Psoas muscle (tissue), 7 donors: ENCODE measurements at regions not wholly inside any gene's neighbourhood (a gene's known extent, or its start where the extent isn't known, plus 50 kb on each side); places are given as distances from the start of the nearest gene placed in this dataset.

ENCODE experiments used
- ATAC-seq, 4 donors: fragments of 200-7000 bp; cut with Tn5 transposase; one replicate each; pipeline ENCODE4 v1.9.1; 2020; ENCODE audit warnings: moderate library complexity in 3 of 4, mild to moderate bottlenecking in 2 of 4
- DNase-seq, 2 donors: peaks; one replicate each; pipeline ENCODE4 v3.0.0-alpha.2; 2020
- H3K27ac ChIP-seq: fragments of 200-600 bp; one replicate; pipeline ENCODE4 v1.8.0; 2022
- H3K27me3 ChIP-seq, 3 donors: fragments of 200-600 bp in 1 of 3; one replicate each; pipeline versions ENCODE4 v1.6.1 to v1.8.0; 2013 to 2022; ENCODE audit warnings: low read length in 2 of 3, mild to moderate bottlenecking in 2 of 3, moderate library complexity in 1 of 3; ENCODE audit not compliant: insufficient read depth in 3 of 3
- H3K36me3 ChIP-seq, 2 donors: fragments of 200-600 bp in 1 of 2; one replicate each; pipeline versions ENCODE4 v1.6.1 to v1.8.0; 2013 to 2022; ENCODE audit warnings: low read depth in 1 of 2, mild to moderate bottlenecking in 1 of 2, moderate library complexity in 1 of 2; ENCODE audit not compliant: insufficient read depth in 1 of 2
- H3K4me1 ChIP-seq: fragments of 200-600 bp; one replicate; pipeline ENCODE4 v1.8.0; 2022
- H3K4me3 ChIP-seq: fragments of 200-600 bp; one replicate; pipeline ENCODE4 v1.8.0; 2022; ENCODE audit warnings: mild to moderate bottlenecking
- H3K9me3 ChIP-seq: fragments of 200-600 bp; one replicate; pipeline ENCODE4 v1.8.0; 2022
- WGBS, 3 donors: extraction: QIAGEN DNeasy Blood & Tissue Kit; methylation state at CpG; one replicate each; pipeline versions ENCODE4 v1.1.6 to v1.1.7; 2013; 5-methylcytosine and 5-hydroxymethylcytosine counted together
- intact Hi-C, 2 donors: fragments of 100-400 bp; cut with DNase I; formaldehyde crosslinking; loops; one replicate each; pipeline versions ENCODE4 v1.11.0 to v1.14.2; 2022
- TF ChIP-seq, protein P1 (sequence below): fragments of 200-600 bp; IDR thresholded peaks from one replicate; pipeline ENCODE4 v1.8.0; 2022; ENCODE audit warnings: antibody characterized with exemption
- donor health status: healthy with polysubstance abuse.
- donor health status: DM: no; HTN: no; CAD: no; lungs with moderate emphysema.
- donor health status: Bipolar disorder and iron deficiency.
- donor health status: healthy.
- donor health status: DM: yes; HTN: yes; CAD: no.
- donor health status: DM: no; HTN: no; CAD: no.
- donor health status: DM: yes; HTN: yes; CAD: no.

DNA sequence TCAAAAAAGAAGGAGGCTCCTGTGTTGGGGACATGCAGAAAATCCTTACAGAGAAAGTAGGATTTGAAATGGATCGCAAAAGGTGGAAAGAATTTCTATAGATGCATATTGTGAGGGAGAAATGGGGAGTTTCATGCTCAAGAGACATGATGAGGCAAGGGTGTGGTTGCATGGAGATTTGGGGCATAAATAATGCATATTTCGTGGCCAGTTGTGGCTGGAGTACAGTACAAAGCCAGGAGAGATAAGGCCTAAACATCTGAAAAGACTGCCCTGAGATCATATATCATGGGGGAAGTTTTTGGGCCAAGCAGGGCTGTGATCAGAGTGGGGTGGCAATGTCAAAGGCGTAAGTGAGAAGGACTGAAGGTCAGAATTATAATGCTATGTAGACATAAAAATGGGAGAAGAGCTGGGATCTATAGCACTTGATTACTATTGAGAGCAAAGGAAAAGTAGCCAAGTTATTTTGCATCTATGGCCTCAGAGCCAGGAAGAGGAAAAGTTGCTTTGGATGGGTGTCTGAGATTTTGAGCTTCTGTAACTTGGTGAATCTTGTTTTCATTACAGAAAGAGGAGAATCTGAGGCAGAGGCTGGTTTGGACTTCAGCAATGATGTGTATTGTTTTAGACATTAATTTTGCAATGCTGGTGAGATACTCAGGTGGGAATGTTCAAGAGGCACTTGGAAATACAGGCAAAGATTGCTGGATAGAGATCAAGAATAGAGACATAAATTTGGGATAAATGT, 166.6 kb downstream of the INHBA start:
- ATAC-seq, result no peak
- H3K27ac ChIP-seq, result no peak overlapping the region
- H3K4me3 ChIP-seq, result no peak overlapping the region
- TF ChIP-seq, protein P1, sequence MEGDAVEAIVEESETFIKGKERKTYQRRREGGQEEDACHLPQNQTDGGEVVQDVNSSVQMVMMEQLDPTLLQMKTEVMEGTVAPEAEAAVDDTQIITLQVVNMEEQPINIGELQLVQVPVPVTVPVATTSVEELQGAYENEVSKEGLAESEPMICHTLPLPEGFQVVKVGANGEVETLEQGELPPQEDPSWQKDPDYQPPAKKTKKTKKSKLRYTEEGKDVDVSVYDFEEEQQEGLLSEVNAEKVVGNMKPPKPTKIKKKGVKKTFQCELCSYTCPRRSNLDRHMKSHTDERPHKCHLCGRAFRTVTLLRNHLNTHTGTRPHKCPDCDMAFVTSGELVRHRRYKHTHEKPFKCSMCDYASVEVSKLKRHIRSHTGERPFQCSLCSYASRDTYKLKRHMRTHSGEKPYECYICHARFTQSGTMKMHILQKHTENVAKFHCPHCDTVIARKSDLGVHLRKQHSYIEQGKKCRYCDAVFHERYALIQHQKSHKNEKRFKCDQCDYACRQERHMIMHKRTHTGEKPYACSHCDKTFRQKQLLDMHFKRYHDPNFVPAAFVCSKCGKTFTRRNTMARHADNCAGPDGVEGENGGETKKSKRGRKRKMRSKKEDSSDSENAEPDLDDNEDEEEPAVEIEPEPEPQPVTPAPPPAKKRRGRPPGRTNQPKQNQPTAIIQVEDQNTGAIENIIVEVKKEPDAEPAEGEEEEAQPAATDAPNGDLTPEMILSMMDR, result no peak
- DNase-seq, result no peak
- no peaks in the 10 kb centered on the region for H3K36me3 ChIP-seq
- peaks cover 3% of the 10 kb centered on the region for H3K9me3 ChIP-seq
- H3K4me1 ChIP-seq, result no peaks in the 10 kb centered on the region
- intact Hi-C loops, result no loop called here
- 53 to 66% (median 66%) methylated on average over 3 of the region's 3 CpGs for WGBS, 3 donors
- H3K27me3 ChIP-seq, result no peaks in the 10 kb centered on the region

DNA sequence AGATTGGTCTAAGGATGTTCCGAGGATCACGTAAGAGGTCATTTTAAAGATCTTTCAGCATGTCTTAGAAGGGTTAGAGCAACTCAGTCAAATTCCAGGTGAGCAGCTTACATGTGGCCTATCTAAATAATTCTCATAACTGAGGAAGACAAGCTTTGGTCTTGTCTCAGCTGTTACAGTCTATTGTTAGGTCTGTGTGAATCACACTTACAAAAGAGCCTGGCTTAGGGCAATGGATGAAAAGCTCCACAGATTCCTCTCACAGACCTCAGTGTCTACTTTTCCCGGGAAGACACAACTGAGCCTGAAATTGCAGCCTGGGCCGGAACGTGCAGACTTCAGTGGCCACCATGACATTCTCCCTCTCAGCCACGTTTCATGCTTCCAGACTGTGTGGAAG, 173.1 kb downstream of the INHBA start:
- intact Hi-C loops, result no loop called here
- Histone ChIP-seq H3K36me3 (no peaks in the 10 kb centered on the region), H3K4me3 (no peak overlapping the region), H3K4me1 (no peaks in the 10 kb centered on the region), H3K27me3 (peaks cover 0 to 2% (median 0%) of the 10 kb centered on the region in 3 donors), H3K27ac (no peak overlapping the region), H3K9me3 (peaks cover 3% of the 10 kb centered on the region)
- TF ChIP-seq, protein P1, result no peak
- no peak for ATAC-seq
- 70 to 79% (median 75%) methylated on average over 6 of the region's 6 CpGs for WGBS, 3 donors
- DNase-seq, result no peak

DNA sequence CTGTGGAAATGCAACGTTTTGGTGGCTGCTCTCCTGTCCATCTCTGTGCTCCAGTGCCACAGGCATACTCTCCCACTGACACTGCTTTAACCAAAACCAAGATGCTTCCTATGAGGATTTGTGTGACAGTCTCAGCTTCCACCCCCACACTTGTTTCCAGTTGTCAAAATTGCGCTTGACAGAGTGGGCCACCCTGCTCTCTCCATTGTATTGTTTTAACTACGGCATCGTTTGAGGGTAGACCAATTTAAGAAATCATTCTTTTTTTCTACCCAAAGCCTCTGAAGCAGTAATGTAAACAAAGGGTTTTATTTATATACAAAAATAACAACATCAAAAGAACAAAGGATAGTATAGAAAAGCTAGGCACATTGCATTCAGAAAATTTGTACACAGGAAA, 178.0 kb downstream of the INHBA start:
- ATAC-seq, result no peak
- TF ChIP-seq, protein P1, result no peak
- Histone ChIP-seq H3K27me3 (peaks cover 0 to 2% (median 0%) of the 10 kb centered on the region in 3 donors), H3K4me1 (no peaks in the 10 kb centered on the region), H3K9me3 (no peaks in the 10 kb centered on the region), H3K36me3 (no peaks in the 10 kb centered on the region), H3K27ac (no peak overlapping the region), H3K4me3 (no peak overlapping the region)
- intact Hi-C loops, result no loop called here
- WGBS, 3 donors, result 46 to 50% (median 47%) methylated on average over 4 of the region's 4 CpGs
- no peak for DNase-seq

DNA sequence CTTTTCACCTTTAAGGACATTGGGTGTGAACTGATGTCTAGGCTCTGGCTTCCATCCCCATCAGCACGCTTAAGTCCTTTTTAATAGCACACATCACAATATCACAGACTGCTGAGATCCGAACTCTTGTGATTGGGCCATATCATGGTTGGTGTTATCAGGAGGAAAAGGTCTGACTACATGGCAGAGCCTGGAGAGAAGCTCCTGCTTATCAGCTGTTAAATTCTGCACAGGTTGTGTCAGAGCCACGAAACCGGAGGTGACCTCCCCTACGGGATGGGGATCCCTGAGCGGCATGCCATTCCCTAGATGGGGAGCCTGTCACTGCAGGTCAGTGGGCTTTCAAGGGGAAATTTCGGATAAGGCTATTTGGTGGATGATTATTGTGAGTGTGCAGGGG, 182.4 kb downstream of the INHBA start:
- TF ChIP-seq, protein P1, result no peak
- ATAC-seq, result no peak
- WGBS, 3 donors, result 90 to 95% (median 91%) methylated on average over 7 of the region's 7 CpGs
- Histone ChIP-seq H3K36me3 (no peaks in the 10 kb centered on the region), H3K27ac (no peak overlapping the region), H3K4me1 (no peaks in the 10 kb centered on the region), H3K9me3 (no peaks in the 10 kb centered on the region), H3K27me3 (no peaks in the 10 kb centered on the region), H3K4me3 (no peak overlapping the region)
- intact Hi-C loops, result no loop called here
- no peak for DNase-seq

DNA sequence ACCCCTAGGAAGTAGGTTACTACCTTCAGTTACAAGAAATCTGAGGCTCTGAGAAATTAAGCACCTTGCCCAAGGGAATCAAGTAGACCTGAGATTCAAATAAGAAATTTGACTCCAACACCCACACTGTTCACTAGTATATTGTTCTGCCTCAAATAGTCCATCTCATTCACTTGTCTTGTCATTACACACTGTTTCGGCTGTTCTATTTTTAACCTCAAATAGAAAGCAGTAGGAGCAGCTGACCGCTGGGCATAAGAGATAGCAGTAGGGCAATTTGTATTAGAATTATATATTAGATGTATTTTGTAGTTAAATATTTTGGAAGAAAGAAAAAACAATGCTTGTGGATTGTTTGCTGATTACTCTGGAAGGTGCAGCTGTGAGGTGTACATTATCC, 185.1 kb downstream of the INHBA start:
- intact Hi-C loops, result no loop called here
- 75 to 87% (median 86%) methylated on average over 2 of the region's 2 CpGs for WGBS, 3 donors
- no peak overlapping the region for H3K4me3 ChIP-seq
- no peaks in the 10 kb centered on the region for H3K36me3 ChIP-seq
- no peaks in the 10 kb centered on the region for H3K9me3 ChIP-seq
- no peaks in the 10 kb centered on the region for H3K4me1 ChIP-seq
- DNase-seq (no peak), ATAC-seq (no peak)
- no peaks in the 10 kb centered on the region for H3K27me3 ChIP-seq
- H3K27ac ChIP-seq, result no peak overlapping the region
- TF ChIP-seq, protein P1, result no peak
